Heart right ventricle (tissue), 16 donors: ENCODE measurements at regions not wholly inside any gene's neighbourhood (a gene's known extent, or its start where the extent isn't known, plus 50 kb on each side); places are given as distances from the start of the nearest gene placed in this dataset.
"Not testable (repeated sequence)": the region's sequence is repeated elsewhere in the genome, so short reads cannot be mapped to it uniquely, and the experiment has no call there.

Experiments used
- ATAC-seq, 8 donors: fragments of 200-7000 bp; cut with Tn5 transposase; one replicate each; pipeline ENCODE4 v1.9.1; 2020; ENCODE audit warnings: mild to moderate bottlenecking in 8 of 8, moderate library complexity in 8 of 8, moderate number of reproducible peaks in 1 of 8
- DNase-seq, 2 donors: peaks; one replicate each; pipeline ENCODE4 v3.0.0-alpha.2; 2020
- H3K27ac ChIP-seq, 10 donors: fragments of 200-600 bp; sonication (generic) in 2 of 10; one replicate each; pipeline versions ENCODE4 v1.5.0 to v1.8.0; 2020 to 2022; ENCODE audit warnings: mild to moderate bottlenecking in 3 of 10
- H3K27me3 ChIP-seq, 7 donors: fragments of 200-600 bp; one replicate each; pipeline ENCODE4 v1.8.0; 2021 to 2022; ENCODE audit warnings: mild to moderate bottlenecking in 2 of 7
- H3K36me3 ChIP-seq, 9 donors: fragments of 200-600 bp; sonication (generic) in 1 of 9; one replicate each; pipeline versions ENCODE4 v1.5.0 to v1.8.0; 2020 to 2022; ENCODE audit warnings: mild to moderate bottlenecking in 2 of 9
- H3K4me1 ChIP-seq, 9 donors: fragments of 200-600 bp; sonication (generic) in 1 of 9; one replicate each; pipeline versions ENCODE4 v1.5.0 to v1.8.0; 2020 to 2022; ENCODE audit warnings: mild to moderate bottlenecking in 4 of 9
- H3K4me3 ChIP-seq, 10 donors: fragments of 200-600 bp; sonication (generic) in 2 of 10; one replicate each; pipeline versions ENCODE4 v1.5.0 to v1.8.0; 2020 to 2022; ENCODE audit warnings: mild to moderate bottlenecking in 7 of 10, moderate library complexity in 2 of 10
- H3K9me3 ChIP-seq, 11 donors: fragments of 200-600 bp in 10 of 11; sonication (generic) in 2 of 11; one replicate each; pipeline versions ENCODE4 v1.5.0 to v1.8.0; 2013 to 2022; ENCODE audit warnings: mild to moderate bottlenecking in 2 of 11, control low read depth in 1 of 11, moderate library complexity in 1 of 11
- CTCF ChIP-seq, 9 donors: fragments of 200-600 bp; sonication (generic) in 2 of 9; IDR thresholded peaks; one replicate each; pipeline versions ENCODE4 v1.5.0 to v1.8.0; 2021 to 2022; ENCODE audit warnings: antibody characterized with exemption in 9 of 9, mild to moderate bottlenecking in 5 of 9, moderate library complexity in 1 of 9
- WGBS, 2 donors: extraction: QIAGEN DNeasy Blood & Tissue Kit; methylation state at CpG; one replicate each; pipeline ENCODE4 v1.1.7; 2013; ENCODE audit warnings: inconsistent platforms in 1 of 2; 5-methylcytosine and 5-hydroxymethylcytosine counted together
- intact Hi-C, 10 donors: fragments of 100-400 bp; cut with DNase I; formaldehyde crosslinking; loops; one replicate each; pipeline versions ENCODE4 v1.11.1 to v1.14.2; 2022
- donor health status: Arrhythmogenic right ventricular cardiomyopathy.
- donor health status: ischemic (EF 13 %, LVEDD 7.1; RV severe dilation, severe dysfunction).
- donor health status: healthy with polysubstance abuse.
- donor health status: DM: no; HTN: yes; CAD: no.
- donor health status: DM: no; HTN: no; CAD: no.
- donor health status: ischemic (EF 25% LVEDD 6.9; RV normal size, moderate dysfunction).
- donor health status: ischemic (EF 25% LVEDD 5.7; RV mildly dilated, moderate dysfunction).
- donor health status: healthy.
- donor health status: DM: yes; HTN: yes; CAD: no.
- donor health status: Ischemic cardiomyopathy.
- donor health status: ischemic (EF 35%, LVEDD 5.7; RV mildly dilated, moderate dysfunction).
- donor health status: nonischemic (EF 11% LVEDD 7.7; RV severe dilation, severe dysfunction).
- donor health status: DM: yes; HTN: yes; CAD: no.
- donor health status: PGD.
- donor health status: ischemic (EF 29% LVEDD 5.4; RV normal size, mild dysfunction).
- donor health status: nonischemic (EF 23%, LVEDD 6.1; RV moderate dilation, normal function).

GRCh38 chr10:101280511-101280910 is 51.2 kb upstream of the LBX1 start:
- peaks cover 0 to 9% (median 6%) of the 10 kb centered on the region in 9 donors for H3K4me1 ChIP-seq
- H3K27me3 ChIP-seq: peaks cover 11 to 49% (median 46%) of the 10 kb centered on the region in 7 donors
- intact Hi-C loops: loop anchor here in 1 of 10 donors (10.0 kb wide), 2 partner anchors 66 to 284 kb away; no protein-coding TSS in a partner anchor
- H3K4me3 ChIP-seq: no peak overlapping the region
- H3K36me3 ChIP-seq: no peaks in the 10 kb centered on the region
- DNase-seq (no peak), ATAC-seq (no peak)
- H3K27ac ChIP-seq: no peak overlapping the region
- TF ChIP-seq CTCF (IDR thresholded peaks at IDR 0.05): no peak
- no peaks in the 10 kb centered on the region for H3K9me3 ChIP-seq
- 87 to 93% methylated on average over 2 of the region's 2 CpGs for WGBS, 2 donors

DNA sequence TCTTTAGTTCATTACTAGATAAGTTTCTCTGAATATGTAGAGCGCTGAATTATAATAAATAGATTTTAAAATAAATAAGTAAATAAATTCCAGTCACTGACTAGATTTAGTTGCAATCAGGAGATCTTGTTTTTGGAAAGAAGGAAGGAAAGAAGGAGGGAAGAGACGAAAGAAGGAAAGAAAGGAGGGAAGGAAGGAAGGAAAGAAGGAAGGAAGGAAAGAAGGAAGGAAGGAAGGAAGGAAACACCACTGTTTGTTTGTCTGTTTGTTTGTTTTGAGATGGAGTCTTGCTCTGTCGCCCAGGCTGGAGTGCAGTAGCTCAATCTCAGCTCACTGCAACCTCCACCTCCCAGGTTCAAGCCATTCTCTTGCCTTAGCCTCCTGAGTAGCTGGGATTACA is 51.7 kb upstream of the LBX1 start:
- not testable (repeated sequence) for H3K36me3 ChIP-seq, H3K4me1 ChIP-seq, ATAC-seq, H3K9me3 ChIP-seq, H3K27ac ChIP-seq, DNase-seq, H3K4me3 ChIP-seq
- intact Hi-C loops: loop anchor here in 1 of 10 donors (10.0 kb wide), 2 partner anchors 66 to 284 kb away; no protein-coding TSS in a partner anchor
- H3K27me3 ChIP-seq: peaks cover 11 to 53% (median 49%) of the 10 kb centered on the region in 7 donors
- 83 to 88% methylated on average over 3 of the region's 3 CpGs for WGBS, 2 donors

GRCh38 chr10:101282947-101283346 is 53.7 kb upstream of the LBX1 start:
- no peak for ATAC-seq
- WGBS, 2 donors: 62 to 71% methylated on average over 2 of the region's 2 CpGs

GRCh38 chr10:101283762-101284100 is 54.5 kb upstream of the LBX1 start:
- no peaks in the 10 kb centered on the region for H3K9me3 ChIP-seq
- peak overlapping the region in 5 of 10 donors; percentile 9 to 39 (median 35) for H3K4me3 ChIP-seq
- intact Hi-C loops: loop anchor here in 1 of 10 donors (10.0 kb wide), 2 partner anchors 69 to 281 kb away; no protein-coding TSS in a partner anchor
- no peaks in the 10 kb centered on the region for H3K36me3 ChIP-seq
- TF ChIP-seq CTCF (IDR thresholded peaks at IDR 0.05): no peak
- DNase-seq (no peak), ATAC-seq (no peak)
- WGBS, 2 donors: 0 to 12% methylated on average over 3 of the region's 3 CpGs
- peaks cover 11 to 81% (median 71%) of the 10 kb centered on the region in 7 donors for H3K27me3 ChIP-seq
- no peak overlapping the region for H3K27ac ChIP-seq
- H3K4me1 ChIP-seq: peaks cover 0 to 9% (median 6%) of the 10 kb centered on the region in 9 donors

More at GRCh38 chr10:101282947-101283346, 53.7 kb upstream of the LBX1 start:
- intact Hi-C loops: loop anchor here in 1 of 10 donors (10.0 kb wide), 2 partner anchors 68 to 282 kb away; no protein-coding TSS in a partner anchor
- Histone ChIP-seq H3K27me3 (peaks cover 11 to 73% (median 67%) of the 10 kb centered on the region in 7 donors), H3K9me3 (no peaks in the 10 kb centered on the region), H3K36me3 (no peaks in the 10 kb centered on the region), H3K27ac (no peak overlapping the region), H3K4me3 (no peak overlapping the region), H3K4me1 (peaks cover 0 to 9% (median 6%) of the 10 kb centered on the region in 9 donors)
- no peak for DNase-seq
- TF ChIP-seq CTCF (IDR thresholded peaks at IDR 0.05): no peak

DNA sequence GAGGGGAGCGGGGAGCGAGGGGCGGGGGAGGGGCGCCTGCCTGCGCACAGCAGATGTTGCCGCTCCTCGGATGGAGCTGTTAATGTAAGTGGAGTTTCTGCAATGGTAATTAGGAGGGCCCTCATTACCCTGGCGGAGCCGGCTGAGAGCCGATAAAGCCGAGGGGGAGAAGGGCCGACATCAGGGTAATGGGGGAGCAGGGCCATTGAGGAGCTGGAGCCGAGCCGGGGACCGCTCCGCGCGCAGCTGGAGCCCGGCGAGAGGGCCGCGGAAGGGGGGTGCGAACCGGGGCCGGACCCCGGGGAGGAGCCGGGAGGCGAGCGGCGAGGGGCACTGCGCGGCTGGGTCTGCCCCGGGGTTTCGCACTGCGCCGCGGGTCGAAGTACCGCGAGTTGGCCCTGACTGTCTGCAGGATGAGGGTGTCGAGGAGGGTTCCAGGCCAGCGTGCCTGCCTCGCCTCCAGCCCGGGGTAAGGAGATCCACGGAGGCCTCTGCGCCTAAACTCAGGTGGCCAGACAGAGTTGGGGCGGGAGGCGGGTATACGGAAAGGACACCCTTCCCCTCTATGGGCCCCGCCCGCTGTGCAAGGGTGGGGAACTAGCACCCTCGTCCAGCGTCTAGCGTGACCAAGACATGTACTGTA is 55.0 kb upstream of the LBX1 start:
- DNase-seq (no peak), ATAC-seq (peak in 3 of 8 donors; percentile 11 to 28 (median 22))
- no peaks in the 10 kb centered on the region for H3K9me3 ChIP-seq
- peaks cover 0 to 9% (median 6%) of the 10 kb centered on the region in 9 donors for H3K4me1 ChIP-seq
- no peak for TF ChIP-seq CTCF (IDR thresholded peaks at IDR 0.05)
- H3K36me3 ChIP-seq: no peaks in the 10 kb centered on the region
- no peak overlapping the region for H3K27ac ChIP-seq
- 5 to 6% methylated on average over 54 of the region's 54 CpGs for WGBS, 2 donors
- peak overlapping the region in 6 of 10 donors; percentile 9 to 39 (median 34) for H3K4me3 ChIP-seq
- intact Hi-C loops: loop anchor here in 1 of 10 donors (10.0 kb wide), 2 partner anchors 69 to 281 kb away; no protein-coding TSS in a partner anchor
- H3K27me3 ChIP-seq: peaks cover 11 to 86% (median 69%) of the 10 kb centered on the region in 7 donors
